Right ventricle myocardium superior (tissue), 1 donor: ENCODE measurements at regions not wholly inside any gene's neighbourhood (a gene's known extent, or its start where the extent isn't known, plus 50 kb on each side); places are given as distances from the start of the nearest gene placed in this dataset.

ENCODE experiments used
- ATAC-seq: fragments of 200-7000 bp; cut with Tn5 transposase; one replicate; pipeline ENCODE4 v1.9.1; 2020; ENCODE audit warnings: mild to moderate bottlenecking; ENCODE audit not compliant: poor library complexity
- DNase-seq: peaks from one replicate; pipeline ENCODE4 v3.0.0-alpha.2; 2020
- intact Hi-C: fragments of 100-400 bp; cut with DNase I; formaldehyde crosslinking; loops from one replicate; pipeline ENCODE4 v1.11.2; 2022
- donor health status: DM: no; HTN: yes; CAD: no; lungs with severe emphysema.

GRCh38 chr6:120214088-120214499 lies 864.5 kb upstream of the MAN1A1 start:
- DNase-seq (no peak), ATAC-seq (no peak)
- intact Hi-C loops = no loop called here

- no peak for ATAC-seq
- intact Hi-C loops = no loop called here
- no peak for DNase-seq
These were observed 862.6 kb upstream of the MAN1A1 start for GRCh38 chr6:120211955-120212792.

GRCh38 chr6:120202878-120203277 lies 853.3 kb upstream of the MAN1A1 start:
- ATAC-seq (no peak), DNase-seq (no peak)
- intact Hi-C loops = no loop called here

GRCh38 chr6:120200853-120201252 lies 851.3 kb upstream of the MAN1A1 start:
- intact Hi-C loops = no loop called here
- no peak for ATAC-seq

GRCh38 chr6:120198033-120198432 lies 848.5 kb upstream of the MAN1A1 start:
- DNase-seq = no peak
- ATAC-seq = peak; percentile 60
- intact Hi-C loops = no loop called here

More at GRCh38 chr6:120200853-120201252, 851.3 kb upstream of the MAN1A1 start:
- DNase-seq = no peak

GRCh38 chr6:120186080-120186479 lies 836.5 kb upstream of the MAN1A1 start:
- intact Hi-C loops = no loop called here
- no peak for ATAC-seq

GRCh38 chr6:120173250-120173649 lies 823.7 kb upstream of the MAN1A1 start:
- DNase-seq = no peak
- ATAC-seq = no peak
- intact Hi-C loops = no loop called here

More at GRCh38 chr6:120186080-120186479, 836.5 kb upstream of the MAN1A1 start:
- DNase-seq = no peak

GRCh38 chr6:120164531-120164930 lies 815.0 kb upstream of the MAN1A1 start:
- no peak for ATAC-seq

GRCh38 chr6:120157873-120158272 lies 808.3 kb upstream of the MAN1A1 start:
- intact Hi-C loops = no loop called here

More at GRCh38 chr6:120164531-120164930, 815.0 kb upstream of the MAN1A1 start:
- no peak for DNase-seq
- intact Hi-C loops = no loop called here

GRCh38 chr6:120147071-120147871 lies 797.7 kb upstream of the MAN1A1 start:
- intact Hi-C loops = no loop called here
- ATAC-seq (no peak), DNase-seq (no peak)

More at GRCh38 chr6:120157873-120158272, 808.3 kb upstream of the MAN1A1 start:
- no peak for DNase-seq
- ATAC-seq = no peak

- DNase-seq = no peak
- intact Hi-C loops = no loop called here
- ATAC-seq = no peak
These were observed 792.0 kb upstream of the MAN1A1 start for GRCh38 chr6:120141601-120142000.

- DNase-seq (no peak), ATAC-seq (no peak)
- intact Hi-C loops = no loop called here
These were observed 787.9 kb upstream of the MAN1A1 start for GRCh38 chr6:120137492-120137891.

- DNase-seq (no peak), ATAC-seq (no peak)
- intact Hi-C loops = no loop called here
These were observed 779.7 kb upstream of the MAN1A1 start for GRCh38 chr6:120129228-120129627.

GRCh38 chr6:120122401-120122800 lies 772.8 kb upstream of the MAN1A1 start:
- intact Hi-C loops = no loop called here
- ATAC-seq = no peak
- DNase-seq = no peak

- intact Hi-C loops = no loop called here
- DNase-seq (no peak), ATAC-seq (no peak)
These were observed 766.8 kb upstream of the MAN1A1 start for GRCh38 chr6:120116343-120116742.

GRCh38 chr6:120112980-120113379 lies 763.4 kb upstream of the MAN1A1 start:
- DNase-seq = no peak
- intact Hi-C loops = no loop called here
- no peak for ATAC-seq

- intact Hi-C loops = no loop called here
- ATAC-seq (no peak), DNase-seq (no peak)
These were observed 761.4 kb upstream of the MAN1A1 start for GRCh38 chr6:120111001-120111400.

GRCh38 chr6:120108061-120108795 lies 758.7 kb upstream of the MAN1A1 start:
- no peak for DNase-seq
- ATAC-seq = no peak
- intact Hi-C loops = no loop called here

- intact Hi-C loops = no loop called here
- DNase-seq = no peak
- ATAC-seq = no peak
These were observed 754.1 kb upstream of the MAN1A1 start for GRCh38 chr6:120103618-120104017.
